GM20000 (cell line): ENCODE measurements at regions not wholly inside any gene's neighbourhood (a gene's known extent, or its start where the extent isn't known, plus 50 kb on each side); places are given as distances from the start of the nearest gene placed in this dataset.
A peak's percentile ranks its signal among the peaks of the same experiment; 100 is the strongest.
"Not testable (repeated sequence)": the region's sequence is repeated elsewhere in the genome, so short reads cannot be mapped to it uniquely, and the experiment has no call there.

Experiments
- DNase-seq: peaks from one replicate; pipeline ENCODE4 v3.0.0; 2012; ENCODE audit warnings: low spot score
- CTCF ChIP-seq: IDR thresholded peaks from 2 replicates; pipeline ENCODE4 v1.5.1; 2012; ENCODE audit warnings: mild to moderate bottlenecking, control low read depth; ENCODE audit errors: extremely low read depth, missing control alignments

DNA sequence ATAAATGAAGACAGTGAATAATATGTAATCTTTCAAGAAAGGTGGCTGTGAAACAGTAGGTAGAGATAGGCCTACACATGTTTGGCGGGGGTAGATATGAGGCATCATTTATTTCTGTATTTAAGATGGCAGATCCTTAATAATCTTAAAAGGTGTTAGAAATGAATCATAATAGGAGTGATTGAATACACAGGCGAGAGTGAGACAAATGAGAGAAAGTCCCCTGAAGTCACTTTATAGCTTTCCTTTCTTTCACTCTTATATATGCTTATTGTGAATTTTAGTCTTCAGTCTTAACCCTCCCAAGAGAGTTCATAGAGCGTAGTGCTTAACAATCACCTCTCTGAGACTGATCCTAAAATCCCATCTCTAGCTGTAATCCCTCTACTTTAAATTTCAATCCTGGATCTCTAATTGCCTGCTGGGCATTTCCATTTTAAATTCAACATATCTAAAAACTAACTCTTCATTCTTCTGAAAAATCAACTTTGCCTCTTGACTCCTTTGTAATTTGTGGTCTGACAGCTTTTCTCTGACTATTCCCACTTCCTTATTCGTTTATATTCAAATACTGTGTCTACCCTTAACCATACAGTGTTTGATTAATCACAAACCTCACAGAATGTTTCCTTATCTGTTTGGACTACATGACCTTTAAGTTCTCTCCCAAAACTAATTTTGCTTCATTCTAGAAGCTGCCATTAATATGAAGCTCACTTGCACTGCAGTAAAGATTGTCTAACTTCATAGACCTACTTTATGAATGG is 463.7 kb upstream of the FSIP2 start:
- no peak for TF ChIP-seq CTCF
- no peak for DNase-seq

DNA sequence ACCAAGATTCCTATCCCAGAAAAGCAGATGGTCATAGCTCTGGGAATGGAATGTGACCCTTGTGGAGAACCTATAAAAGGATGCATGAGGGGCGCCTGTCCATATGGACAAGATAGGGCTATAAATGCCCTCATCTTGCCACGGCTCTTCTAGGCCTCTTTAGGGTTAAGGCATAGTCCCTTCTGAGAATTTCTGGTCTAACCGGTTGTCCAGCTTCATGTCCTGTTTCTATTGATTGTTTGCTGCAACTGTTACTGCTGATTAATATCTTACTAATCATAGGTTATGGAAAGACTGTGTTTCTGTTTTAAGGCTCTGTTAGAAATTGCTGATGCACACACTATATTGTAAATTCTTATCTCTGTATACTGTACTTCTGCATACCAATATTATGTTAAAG is 462.6 kb upstream of the FSIP2 start:
- not testable (repeated sequence) for DNase-seq

DNA sequence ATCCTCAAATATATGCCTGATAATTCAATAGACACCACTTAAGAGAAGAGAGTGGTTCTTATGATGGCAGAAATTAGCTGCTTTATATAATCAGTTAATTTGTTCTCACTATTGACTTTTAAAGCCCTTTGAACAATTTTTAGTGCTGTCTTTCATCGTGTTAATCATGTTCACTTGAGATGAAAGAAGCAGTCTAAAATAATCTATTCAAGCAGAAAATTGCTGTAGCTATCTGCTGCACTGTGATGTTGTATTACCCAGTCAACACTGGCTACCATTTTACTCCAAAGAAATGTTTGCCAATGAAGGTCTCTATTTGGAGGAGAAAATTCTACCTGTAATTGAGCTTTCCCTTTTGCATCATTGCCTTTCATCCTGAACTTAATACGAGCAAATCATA is 459.8 kb upstream of the FSIP2 start:
- DNase-seq = no peak
- TF ChIP-seq CTCF = no peak

- peak; percentile 3 for DNase-seq
- no peak for TF ChIP-seq CTCF
Observed at GRCh38 chr2:185279999-185280398, 458.6 kb upstream of the FSIP2 start.

DNA sequence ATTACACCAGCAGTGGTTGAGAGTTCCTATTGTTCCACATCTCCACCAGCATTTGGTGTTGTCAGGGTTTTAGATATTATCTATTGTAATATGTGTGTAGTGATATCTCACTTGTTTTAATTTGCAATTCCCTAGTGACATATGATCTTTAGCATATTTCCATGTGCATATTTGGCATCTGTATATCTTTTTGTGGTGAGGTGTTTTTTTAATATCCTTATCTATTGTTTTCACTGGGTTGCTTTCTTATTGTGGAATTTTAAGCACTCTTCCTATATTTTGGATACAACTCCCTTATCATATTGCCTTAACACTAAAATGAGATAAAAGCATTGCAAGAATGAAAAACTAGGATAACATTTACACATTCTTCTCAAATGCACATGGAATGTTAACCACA is 453.9 kb upstream of the FSIP2 start:
- no peak for DNase-seq
- TF ChIP-seq CTCF = no peak

- DNase-seq = not testable (repeated sequence)
Observed at GRCh38 chr2:185290012-185290411, 448.6 kb upstream of the FSIP2 start.

GRCh38 chr2:185291035-185291647 is 447.5 kb upstream of the FSIP2 start:
- DNase-seq = no peak
- TF ChIP-seq CTCF = peak; percentile 74

DNA sequence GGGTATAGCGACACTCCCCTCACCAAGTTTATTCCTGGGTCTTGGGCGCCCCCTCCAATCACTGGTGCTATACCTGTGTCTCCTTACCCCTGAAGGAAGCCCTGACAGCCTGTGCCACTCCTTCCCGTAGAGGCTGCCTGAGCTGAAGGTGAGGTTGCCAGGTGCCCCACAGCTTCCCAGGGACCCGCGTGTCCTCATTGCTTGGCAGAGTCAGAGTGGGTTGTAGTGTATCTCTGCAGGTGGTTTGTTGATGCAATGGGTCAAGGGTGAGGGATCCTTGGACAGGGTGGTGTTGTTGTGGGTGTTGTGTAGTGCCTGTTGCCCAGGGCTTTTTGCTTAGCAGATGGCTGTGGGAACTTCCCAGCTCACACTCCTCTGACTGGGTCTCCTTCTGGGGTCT is 438.7 kb upstream of the FSIP2 start:
- TF ChIP-seq CTCF = no peak
- DNase-seq = no peak
